PFSK-1 (cell line): ENCODE measurements at regions not wholly inside any gene's neighbourhood (a gene's known extent, or its start where the extent isn't known, plus 50 kb on each side); places are given as distances from the start of the nearest gene placed in this dataset.

ENCODE experiments used
- POLR2AphosphoS5 ChIP-seq: IDR thresholded peaks from 2 replicates; pipeline ENCODE4 v1.6.1; 2012; ENCODE audit warnings: low read depth, mild to moderate bottlenecking, control low read depth, low read length, moderate library complexity
- REST ChIP-seq, 2 experiments: IDR thresholded peaks; 2 replicates each; pipeline versions ENCODE4 v1.6.1 to v1.8.0; 2011 to 2012; ENCODE audit warnings: low read depth in 2 of 2, low read length in 2 of 2, control low read depth in 1 of 2, inconsistent platforms in 1 of 2, mild to moderate bottlenecking in 1 of 2, moderate library complexity in 1 of 2; ENCODE audit not compliant: insufficient read depth in 1 of 2
- TAF1 ChIP-seq: IDR thresholded peaks from 2 replicates; pipeline ENCODE4 v1.6.1; 2012; ENCODE audit warnings: low read length, control low read depth, borderline replicate concordance; ENCODE audit not compliant: insufficient read depth

- no peak for TF ChIP-seq POLR2AphosphoS5
- no peak for TF ChIP-seq TAF1
- no peak for TF ChIP-seq REST (IDR thresholded peaks at IDR 0.05; ENCODE audit: insufficient read depth in 1 of 2, low read depth in 2 of 2, low read length in 2 of 2)
These were observed 1395.0 kb downstream of the GATA3 start for GRCh38 chr10:9449530-9449929.
